MCF 10A (cell line): ENCODE measurements at regions not wholly inside any gene's neighbourhood (a gene's known extent, or its start where the extent isn't known, plus 50 kb on each side); places are given as distances from the start of the nearest gene placed in this dataset.
"Not testable (repeated sequence)": the region's sequence is repeated elsewhere in the genome, so short reads cannot be mapped to it uniquely, and the experiment has no call there.

Experiments used
- BruUV-seq: library from RNA; stranded (reverse); fragments of 400-500 nt; replicated peaks from 2 replicates; lab custom pipeline; 2021; lab: Mats Ljungman, UMichigan
- CTCF ChIA-PET: fragments of 300-600 bp; sonication (Branson Sonifier 250); formaldehyde crosslinking; extraction: SDS; loops from one replicate; lab custom pipeline; 2021; ENCODE audit warnings: antibody characterized with exemption, inconsistent platforms; lab: Yijun Ruan, JAX
- POLR2A ChIA-PET: fragments of 300-600, 350-650 bp; sonication (Branson Sonifier 250); formaldehyde crosslinking; extraction: SDS; loops from one replicate; lab custom pipeline; 2020; ENCODE audit warnings: antibody characterized with exemption, inconsistent platforms; lab: Yijun Ruan, JAX
- DNase-seq: peaks from one replicate; pipeline ENCODE4 v3.0.0-alpha.2; 2018; ENCODE audit not compliant: unreplicated experiment
- H3K27ac Mint-ChIP-seq: one replicate; pipeline ENCODE4 v1.8.0; 2022; ENCODE audit warnings: mild to moderate bottlenecking, low read depth, mixed read lengths; ENCODE audit not compliant: unreplicated experiment
- H3K27me3 Mint-ChIP-seq: one replicate; pipeline ENCODE4 v1.8.0; 2022; ENCODE audit warnings: mixed read lengths; ENCODE audit not compliant: insufficient read depth, unreplicated experiment
- H3K36me3 Mint-ChIP-seq: one replicate; pipeline ENCODE4 v1.8.0; 2022; ENCODE audit warnings: mild to moderate bottlenecking, moderate library complexity, mixed read lengths; ENCODE audit not compliant: insufficient read depth, unreplicated experiment
- H3K4me1 Mint-ChIP-seq: one replicate; pipeline ENCODE4 v1.8.0; 2022; ENCODE audit warnings: mixed read lengths; ENCODE audit not compliant: insufficient read depth, unreplicated experiment
- H3K4me3 Mint-ChIP-seq: one replicate; pipeline ENCODE4 v1.8.0; 2022; ENCODE audit warnings: mild to moderate bottlenecking, moderate library complexity, mixed read lengths; ENCODE audit not compliant: unreplicated experiment
- H3K9me3 Mint-ChIP-seq: one replicate; pipeline ENCODE4 v1.8.0; 2022; ENCODE audit warnings: mixed read lengths; ENCODE audit not compliant: unreplicated experiment
- intact Hi-C: fragments of 100-400 bp; cut with micrococcal nuclease; formaldehyde crosslinking; loops from 2 replicates; pipeline ENCODE4 v1.14.1; 2022
- TF ChIP-seq, protein P1 (sequence below): fragments of 200-600 bp; IDR thresholded peaks from one replicate; pipeline ENCODE4 v1.8.0; 2022; ENCODE audit warnings: antibody characterized with exemption, mild to moderate bottlenecking; ENCODE audit not compliant: unreplicated experiment

DNA sequence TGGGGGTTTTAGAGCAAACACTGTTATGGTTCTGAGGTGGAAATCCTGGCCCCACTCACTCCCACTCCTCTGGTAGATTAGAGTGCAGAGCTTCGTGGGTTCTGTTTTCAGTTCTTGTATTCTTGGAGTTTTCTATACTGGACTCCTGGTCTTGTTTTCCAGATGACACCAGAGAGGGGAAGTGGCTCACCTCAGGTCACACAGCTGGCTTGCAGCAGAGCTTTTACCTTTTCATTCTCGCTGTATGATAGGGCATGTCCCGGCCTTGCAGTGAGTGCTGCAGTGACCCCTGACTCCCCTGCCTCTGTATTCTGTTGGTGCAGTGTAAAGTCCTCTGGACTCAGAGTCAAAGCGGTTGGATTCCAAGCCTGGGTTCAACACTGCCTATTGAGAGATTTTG, 148.9 kb upstream of the MEX3C start:
- intact Hi-C loops = loop anchor here (10.0 kb wide), 1 partner anchor 268 kb away; no protein-coding TSS in a partner anchor
- H3K4me1 Mint-ChIP-seq = no peaks in the 10 kb centered on the region
- H3K36me3 Mint-ChIP-seq = no peaks in the 10 kb centered on the region
- DNase-seq = no peak
- TF ChIP-seq, protein P1, sequence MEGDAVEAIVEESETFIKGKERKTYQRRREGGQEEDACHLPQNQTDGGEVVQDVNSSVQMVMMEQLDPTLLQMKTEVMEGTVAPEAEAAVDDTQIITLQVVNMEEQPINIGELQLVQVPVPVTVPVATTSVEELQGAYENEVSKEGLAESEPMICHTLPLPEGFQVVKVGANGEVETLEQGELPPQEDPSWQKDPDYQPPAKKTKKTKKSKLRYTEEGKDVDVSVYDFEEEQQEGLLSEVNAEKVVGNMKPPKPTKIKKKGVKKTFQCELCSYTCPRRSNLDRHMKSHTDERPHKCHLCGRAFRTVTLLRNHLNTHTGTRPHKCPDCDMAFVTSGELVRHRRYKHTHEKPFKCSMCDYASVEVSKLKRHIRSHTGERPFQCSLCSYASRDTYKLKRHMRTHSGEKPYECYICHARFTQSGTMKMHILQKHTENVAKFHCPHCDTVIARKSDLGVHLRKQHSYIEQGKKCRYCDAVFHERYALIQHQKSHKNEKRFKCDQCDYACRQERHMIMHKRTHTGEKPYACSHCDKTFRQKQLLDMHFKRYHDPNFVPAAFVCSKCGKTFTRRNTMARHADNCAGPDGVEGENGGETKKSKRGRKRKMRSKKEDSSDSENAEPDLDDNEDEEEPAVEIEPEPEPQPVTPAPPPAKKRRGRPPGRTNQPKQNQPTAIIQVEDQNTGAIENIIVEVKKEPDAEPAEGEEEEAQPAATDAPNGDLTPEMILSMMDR = no peak
- H3K27ac Mint-ChIP-seq = no peak overlapping the region
- POLR2A ChIA-PET = interaction anchor here (0.9 kb wide), 1 partner anchor 16 kb away, joined by 3 read pairs; no protein-coding TSS in a partner anchor
- no peak overlapping the region for H3K4me3 Mint-ChIP-seq
- no peaks in the 10 kb centered on the region for H3K27me3 Mint-ChIP-seq
- no TSS peak for BruUV-seq
- no peaks in the 10 kb centered on the region for H3K9me3 Mint-ChIP-seq
- CTCF ChIA-PET = interaction anchor here (1.5 kb wide), 1 partner anchor 236 kb away, joined by 3 read pairs; no protein-coding TSS in a partner anchor

- POLR2A ChIA-PET = interaction anchor here (0.6 to 1.0 kb wide), 3 partner anchors 21 to 303 kb away, joined by 3 to 4 read pairs (median 3); no protein-coding TSS in a partner anchor
- H3K27me3 Mint-ChIP-seq = no peaks in the 10 kb centered on the region
- H3K4me1 Mint-ChIP-seq = no peaks in the 10 kb centered on the region
- H3K27ac Mint-ChIP-seq = no peak overlapping the region
- CTCF ChIA-PET = interaction anchor here (0.9 kb wide), 1 partner anchor 1031 kb away, joined by 4 read pairs; no protein-coding TSS in a partner anchor
- TF ChIP-seq, protein P1 = no peak
- DNase-seq = no peak
- no peaks in the 10 kb centered on the region for H3K36me3 Mint-ChIP-seq
- H3K9me3 Mint-ChIP-seq = no peaks in the 10 kb centered on the region
- intact Hi-C loops = no loop called here
- BruUV-seq = no TSS peak
- H3K4me3 Mint-ChIP-seq = no peak overlapping the region
These were observed 152.6 kb upstream of the MEX3C start for GRCh38 chr18:51350081-51350480.

GRCh38 chr18:51355841-51356240, 158.4 kb upstream of the MEX3C start:
- no peaks in the 10 kb centered on the region for H3K36me3 Mint-ChIP-seq
- DNase-seq = no peak
- ChIA-PET CTCF (interaction anchor here (1.0 to 1.2 kb wide), 2 partner anchors 55 to 245 kb away, joined by 3 to 4 read pairs; no protein-coding TSS in a partner anchor), POLR2A (no interaction called here)
- TF ChIP-seq, protein P1 = no peak
- BruUV-seq = no TSS peak
- no peaks in the 10 kb centered on the region for H3K27me3 Mint-ChIP-seq
- no peaks in the 10 kb centered on the region for H3K4me1 Mint-ChIP-seq
- H3K9me3 Mint-ChIP-seq = no peaks in the 10 kb centered on the region
- intact Hi-C loops = no loop called here
- H3K4me3 Mint-ChIP-seq = no peak overlapping the region
- H3K27ac Mint-ChIP-seq = no peak overlapping the region

GRCh38 chr18:51360301-51360700, 162.8 kb upstream of the MEX3C start:
- CTCF ChIA-PET, POLR2A ChIA-PET, H3K9me3 Mint-ChIP-seq, DNase-seq, H3K4me1 Mint-ChIP-seq, H3K36me3 Mint-ChIP-seq, H3K27ac Mint-ChIP-seq, BruUV-seq, H3K27me3 Mint-ChIP-seq, H3K4me3 Mint-ChIP-seq, intact Hi-C loops: not testable (repeated sequence)
